IMR-90 (cell line): ENCODE measurements at regions not wholly inside any gene's neighbourhood (a gene's known extent, or its start where the extent isn't known, plus 50 kb on each side); places are given as distances from the start of the nearest gene placed in this dataset.

Experiments
- ATAC-seq: fragments of 200-7000 bp; cut with Tn5 transposase; 2 replicates; pipeline ENCODE4 v1.9.1; 2020; ENCODE audit warnings: low read depth, mild to moderate bottlenecking, moderate library complexity
- BruUV-seq: library from RNA; stranded (reverse); fragments of 400-500 nt; replicated peaks from 2 replicates; lab custom pipeline; 2021; lab: Mats Ljungman, UMichigan
- CTCF ChIA-PET: fragments of 300-600 bp; formaldehyde crosslinking; extraction: SDS; loops from one replicate; lab custom pipeline; 2021; ENCODE audit warnings: antibody characterized with exemption; lab: Yijun Ruan, JAX
- POLR2A ChIA-PET: fragments of 300-600 bp; sonication (Branson Sonifier 250); formaldehyde crosslinking; loops from one replicate; lab custom pipeline; 2022; ENCODE audit warnings: antibody characterized with exemption; ENCODE audit not compliant: unreplicated experiment; lab: Charles Lee
- DNase-seq: peaks from one replicate; pipeline ENCODE4 v3.0.0; 2013
- H2AFZ ChIP-seq: replicated peaks from 2 replicates; pipeline ENCODE3; 2013; ENCODE audit warnings: low read length, mild to moderate bottlenecking; ENCODE audit not compliant: poor library complexity
- H2AK5ac ChIP-seq: 2 replicates; pipeline ENCODE4 v1.6.1; 2013; ENCODE audit warnings: low read depth, low read length, inconsistent platforms
- H2AK9ac ChIP-seq: replicated peaks from 2 replicates; pipeline ENCODE3; 2013; ENCODE audit warnings: mild to moderate bottlenecking, low read depth, low read length, moderate library complexity; ENCODE audit not compliant: poor library complexity
- H2BK120ac ChIP-seq: 2 replicates; pipeline ENCODE4 v1.6.1; 2013; ENCODE audit warnings: low read depth, low read length, inconsistent platforms
- H2BK15ac ChIP-seq: 3 replicates; pipeline ENCODE4 v1.6.1; 2013; ENCODE audit warnings: low read depth, low read length, inconsistent platforms
- H2BK20ac ChIP-seq: 2 replicates; pipeline ENCODE4 v1.6.1; 2013; ENCODE audit warnings: low read depth, mild to moderate bottlenecking, inconsistent platforms, low read length, moderate library complexity
- H2BK5ac ChIP-seq: 2 replicates; pipeline ENCODE4 v1.6.1; 2013; ENCODE audit warnings: mild to moderate bottlenecking, low read depth, low read length, inconsistent platforms; ENCODE audit not compliant: poor library complexity, severe bottlenecking
- H3K14ac ChIP-seq: replicated peaks from 2 replicates; pipeline ENCODE4 v1.6.1; 2013; ENCODE audit warnings: low read depth, low read length, inconsistent platforms
- H3K18ac ChIP-seq: 2 replicates; pipeline ENCODE4 v1.6.1; 2013; ENCODE audit warnings: low read depth, low read length, control low read depth
- H3K23ac ChIP-seq: 2 replicates; pipeline ENCODE4 v1.6.1; 2013; ENCODE audit warnings: low read depth, low read length, inconsistent platforms
- H3K27ac ChIP-seq: 2 replicates; pipeline ENCODE4 v1.5.1; 2013; ENCODE audit warnings: mild to moderate bottlenecking, control low read depth, low read length; ENCODE audit not compliant: insufficient read depth
- H3K27me3 ChIP-seq: 2 replicates; pipeline ENCODE4 v1.6.1; 2013; ENCODE audit warnings: low read length; ENCODE audit not compliant: control insufficient read depth, insufficient read depth
- H3K36me3 ChIP-seq: 2 replicates; pipeline ENCODE4 v1.6.1; 2013; ENCODE audit warnings: low read length, mixed read lengths; ENCODE audit not compliant: control insufficient read depth, insufficient read depth
- H3K4ac ChIP-seq: 2 replicates; pipeline ENCODE4 v1.6.1; 2013; ENCODE audit warnings: low read depth, low read length, inconsistent platforms
- H3K4me1 ChIP-seq: 2 replicates; pipeline ENCODE4 v1.6.1; 2013; ENCODE audit warnings: low read length, mixed read lengths; ENCODE audit not compliant: control insufficient read depth, insufficient read depth
- H3K4me2 ChIP-seq: 2 replicates; pipeline ENCODE4 v1.6.1; 2013; ENCODE audit warnings: low read depth, mild to moderate bottlenecking, control low read depth, low read length, moderate library complexity
- H3K4me3 ChIP-seq: 2 replicates; pipeline ENCODE4 v1.5.1; 2013; ENCODE audit warnings: low read depth, mild to moderate bottlenecking, control low read depth, low read length, moderate library complexity; ENCODE audit not compliant: insufficient read depth
- H3K56ac ChIP-seq: 2 replicates; pipeline ENCODE4 v1.6.1; 2013; ENCODE audit warnings: low read length, inconsistent platforms; ENCODE audit not compliant: insufficient read depth; ENCODE audit errors: extremely low read depth
- H3K79me1 ChIP-seq, 2 experiments: 2 replicates each; pipeline ENCODE4 v1.6.1; 2013; ENCODE audit warnings: low read length in 2 of 2, inconsistent platforms in 1 of 2, low read depth in 1 of 2
- H3K9ac ChIP-seq: 2 replicates; pipeline ENCODE4 v1.6.1; 2013; ENCODE audit warnings: low read depth, low read length, control low read depth
- H3K9me1 ChIP-seq: 2 replicates; pipeline ENCODE4 v1.6.1; 2013; ENCODE audit warnings: low read length, inconsistent platforms; ENCODE audit not compliant: insufficient read depth
- H3K9me3 ChIP-seq: 2 replicates; pipeline ENCODE4 v1.6.1; 2013; ENCODE audit warnings: low read length; ENCODE audit not compliant: control insufficient read depth, insufficient read depth
- H4K20me1 ChIP-seq: 2 replicates; pipeline ENCODE4 v1.6.1; 2013; ENCODE audit warnings: low read length, inconsistent platforms; ENCODE audit not compliant: insufficient read depth
- H4K5ac ChIP-seq: 2 replicates; pipeline ENCODE4 v1.6.1; 2013; ENCODE audit warnings: mild to moderate bottlenecking, low read depth, low read length, control low read depth
- H4K8ac ChIP-seq, 2 experiments: 2 replicates each; pipeline ENCODE4 v1.6.1; 2013; ENCODE audit warnings: low read depth in 2 of 2, low read length in 2 of 2, control low read depth in 1 of 2, inconsistent platforms in 1 of 2
- H4K91ac ChIP-seq: 2 replicates; pipeline ENCODE4 v1.6.1; 2013; ENCODE audit warnings: low read depth, low read length, inconsistent platforms; ENCODE audit not compliant: insufficient read depth
- BHLHE40 ChIP-seq: fragments of 150-350 bp; IDR thresholded peaks from 2 replicates; pipeline ENCODE4 v1.6.1; 2016; ENCODE audit warnings: mild to moderate bottlenecking, low read depth, low read length
- CEBPB ChIP-seq: IDR thresholded peaks from 2 replicates; pipeline ENCODE4 v1.6.1; 2012; ENCODE audit warnings: low read depth, low read length, improper control_type of control experiment
- CHD1 ChIP-seq: IDR thresholded peaks from 2 replicates; pipeline ENCODE4 v1.6.1; 2012; ENCODE audit warnings: low read depth, low read length, improper control_type of control experiment
- CTCF ChIP-seq: conservative IDR thresholded peaks from 2 replicates; pipeline ENCODE4 v1.5.1; 2012; ENCODE audit warnings: mild to moderate bottlenecking, low read depth, low read length, improper control_type of control experiment
- ELK1 ChIP-seq: fragments of 150-350 bp; IDR thresholded peaks from 2 replicates; pipeline ENCODE4 v1.6.1; 2016; ENCODE audit warnings: low read depth, mild to moderate bottlenecking, low read length, moderate library complexity, borderline replicate concordance
- FOS ChIP-seq: fragments of 150-350 bp; IDR thresholded peaks from 2 replicates; pipeline ENCODE4 v1.6.1; 2016; ENCODE audit warnings: low read depth, low read length
- MAZ ChIP-seq: IDR thresholded peaks from 2 replicates; pipeline ENCODE4 v1.6.1; 2012; ENCODE audit warnings: low read depth, mild to moderate bottlenecking, low read length, improper control_type of control experiment, moderate library complexity, borderline replicate concordance
- NFE2L2 ChIP-seq: fragments of 150-350 bp; IDR thresholded peaks from 2 replicates; pipeline ENCODE4 v1.6.1; 2016; ENCODE audit warnings: low read depth, mild to moderate bottlenecking, low read length
- POLR2A ChIP-seq: IDR thresholded peaks from 2 replicates; pipeline ENCODE4 v1.6.1; 2012; ENCODE audit warnings: mild to moderate bottlenecking, low read depth, low read length
- RAD21 ChIP-seq: IDR thresholded peaks from 2 replicates; pipeline ENCODE4 v1.6.1; 2012; ENCODE audit warnings: low read length, improper control_type of control experiment
- RCOR1 ChIP-seq: IDR thresholded peaks from 2 replicates; pipeline ENCODE4 v1.6.1; 2012; ENCODE audit warnings: mild to moderate bottlenecking, low read length, improper control_type of control experiment; ENCODE audit not compliant: insufficient replicate concordance
- RFX5 ChIP-seq: IDR thresholded peaks from 2 replicates; pipeline ENCODE4 v1.8.0; 2012; ENCODE audit warnings: low read depth, mild to moderate bottlenecking, low read length, moderate library complexity
- SMC3 ChIP-seq: fragments of 150-350 bp; IDR thresholded peaks from 2 replicates; pipeline ENCODE4 v1.6.1; 2016; ENCODE audit warnings: low read depth, mild to moderate bottlenecking, antibody characterized with exemption, low read length, moderate library complexity
- USF2 ChIP-seq: fragments of 150-350 bp; IDR thresholded peaks from 2 replicates; pipeline ENCODE4 v1.6.1; 2017; ENCODE audit warnings: mild to moderate bottlenecking, antibody characterized with exemption, low read length, low read depth
- dilution Hi-C: fragments of 300-500 bp; cut with HindIII; formaldehyde crosslinking; loops from one replicate; pipeline ENCODE4 v1.14.3; 2018; ENCODE audit warnings: low sequenced_read_pairs; ENCODE audit not compliant: unreplicated experiment
- in situ Hi-C: fragments of 300-500 bp; cut with MboI; formaldehyde crosslinking; loops from 3 replicates; pipeline ENCODE4 v1.14.3; 2019; ENCODE audit warnings: low sequenced_read_pairs, inconsistent platforms, mixed read lengths
- intact Hi-C: fragments of 100-400 bp; cut with micrococcal nuclease; formaldehyde crosslinking; loops from 2 replicates; pipeline ENCODE4 v1.10.0; 2022

GRCh38 chr5:67294266-67294938 lies 97.8 kb upstream of the CD180 start (continued):
- no peak for TF ChIP-seq CEBPB
- TF ChIP-seq NFE2L2 = no peak
- no peak for TF ChIP-seq RFX5

GRCh38 chr5:67293226-67293625 lies 96.6 kb upstream of the CD180 start:
- POLR2A ChIA-PET = no interaction called here
- H3K23ac ChIP-seq = no peak overlapping the region
- H2AK5ac ChIP-seq = no peak overlapping the region
- no peaks in the 10 kb centered on the region for H3K79me1 ChIP-seq
- in situ Hi-C loops (no loop called here), intact Hi-C loops (no loop called here), dilution Hi-C loops (no loop called here)
- H2AK9ac ChIP-seq = no peak overlapping the region
- no peaks in the 10 kb centered on the region for H3K27me3 ChIP-seq
- H3K9me1 ChIP-seq = peaks cover 4% of the 10 kb centered on the region; the same call in 1 of the 2 replicates
- no peak overlapping the region for H2BK15ac ChIP-seq
- no peaks in the 10 kb centered on the region for H4K20me1 ChIP-seq
- no peak overlapping the region for H3K56ac ChIP-seq
- H3K9ac ChIP-seq = no peak overlapping the region
- no peak overlapping the region for H2AFZ ChIP-seq
- H3K9me3 ChIP-seq = no peaks in the 10 kb centered on the region
- H3K27ac ChIP-seq = no peak overlapping the region
- peaks cover 2% of the 10 kb centered on the region for H3K4me1 ChIP-seq
- H2BK5ac ChIP-seq = no peak overlapping the region
- H4K8ac ChIP-seq = no peak overlapping the region
- CTCF ChIA-PET = no interaction called here
- ATAC-seq (no peak), DNase-seq (no peak)
- H3K14ac ChIP-seq = no peak overlapping the region
- H3K4me2 ChIP-seq = no peak overlapping the region
- H3K4ac ChIP-seq = no peak overlapping the region
- no TSS peak for BruUV-seq
- H3K4me3 ChIP-seq = no peak overlapping the region
- no peak overlapping the region for H3K18ac ChIP-seq
- no peak overlapping the region for H2BK20ac ChIP-seq
- no peak overlapping the region for H4K5ac ChIP-seq
- H2BK120ac ChIP-seq = no peak overlapping the region
- H3K36me3 ChIP-seq = no peaks in the 10 kb centered on the region
- H4K91ac ChIP-seq = no peak overlapping the region
- TF ChIP-seq POLR2A = no peak
- no peak for TF ChIP-seq BHLHE40
- TF ChIP-seq RCOR1 = no peak
- no peak for TF ChIP-seq FOS
- no peak for TF ChIP-seq ELK1
- TF ChIP-seq RAD21 = no peak
- no peak for TF ChIP-seq NFE2L2
- TF ChIP-seq MAZ = no peak
- no peak for TF ChIP-seq USF2
- no peak for TF ChIP-seq RFX5
- no peak for TF ChIP-seq CTCF
- TF ChIP-seq CEBPB = no peak
- no peak for TF ChIP-seq SMC3
- TF ChIP-seq CHD1 = no peak
